ENCODE measurements at regions not wholly inside any gene's neighbourhood (a gene's known extent, or its start where the extent isn't known, plus 50 kb on each side); places are given as distances from the start of the nearest gene placed in this dataset.

DNA sequence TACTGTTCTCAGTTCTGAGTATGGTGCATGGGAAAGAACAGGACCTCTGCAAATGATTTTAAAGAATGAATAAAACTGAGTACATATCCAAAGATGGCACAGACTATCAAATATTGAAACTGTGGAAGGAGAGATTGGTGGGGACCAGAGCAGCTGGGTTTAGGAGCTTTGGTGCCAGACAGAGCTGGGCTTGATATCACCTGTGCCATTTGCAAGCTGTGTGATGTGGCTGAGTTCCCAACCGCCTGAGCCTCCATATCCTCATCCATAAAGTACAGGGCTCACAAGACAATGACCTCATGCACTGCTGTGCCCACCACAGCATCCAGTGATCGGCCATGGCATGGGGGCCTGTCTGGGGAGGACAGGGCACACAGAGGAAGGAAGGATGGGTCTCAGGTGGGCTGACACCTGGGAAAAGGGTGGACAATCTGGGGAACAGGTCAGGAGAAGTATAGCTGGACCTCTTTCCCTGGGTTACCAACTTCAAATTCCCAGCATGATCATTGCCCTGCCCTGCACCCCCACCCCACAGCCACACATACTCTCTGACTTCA lies 83.9 kb upstream of the RAB6C start (continued):
- TF ChIP-seq EWSR1 (IDR thresholded peaks at IDR 0.05; ENCODE audit: borderline replicate concordance, low read depth, partially characterized antibody): no peak
- TF ChIP-seq ZNF551 (CRISPR knock-in tag; IDR thresholded peaks at IDR 0.05): no peak
- TF ChIP-seq, protein P1, sequence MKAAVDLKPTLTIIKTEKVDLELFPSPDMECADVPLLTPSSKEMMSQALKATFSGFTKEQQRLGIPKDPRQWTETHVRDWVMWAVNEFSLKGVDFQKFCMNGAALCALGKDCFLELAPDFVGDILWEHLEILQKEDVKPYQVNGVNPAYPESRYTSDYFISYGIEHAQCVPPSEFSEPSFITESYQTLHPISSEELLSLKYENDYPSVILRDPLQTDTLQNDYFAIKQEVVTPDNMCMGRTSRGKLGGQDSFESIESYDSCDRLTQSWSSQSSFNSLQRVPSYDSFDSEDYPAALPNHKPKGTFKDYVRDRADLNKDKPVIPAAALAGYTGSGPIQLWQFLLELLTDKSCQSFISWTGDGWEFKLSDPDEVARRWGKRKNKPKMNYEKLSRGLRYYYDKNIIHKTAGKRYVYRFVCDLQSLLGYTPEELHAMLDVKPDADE (conservative IDR thresholded peaks at IDR 0.05; ENCODE audit: control insufficient read depth, low read depth, low read length): no peak
- TF ChIP-seq NELFE (IDR thresholded peaks at IDR 0.05; ENCODE audit: insufficient read depth, insufficient read length): no peak
- TF ChIP-seq IRF2 (CRISPR knock-in tag; IDR thresholded peaks at IDR 0.05): no peak
- no peak for TF ChIP-seq CTBP1 (IDR thresholded peaks at IDR 0.05; ENCODE audit: borderline replicate concordance)
- TF ChIP-seq CHD2 (IDR thresholded peaks at IDR 0.05; ENCODE audit: low read depth, low read length): no peak
- TF ChIP-seq CBFB (CRISPR knock-in tag; IDR thresholded peaks at IDR 0.05): no peak
- no peak for TF ChIP-seq HDAC2 (IDR thresholded peaks at IDR 0.05)

DNA sequence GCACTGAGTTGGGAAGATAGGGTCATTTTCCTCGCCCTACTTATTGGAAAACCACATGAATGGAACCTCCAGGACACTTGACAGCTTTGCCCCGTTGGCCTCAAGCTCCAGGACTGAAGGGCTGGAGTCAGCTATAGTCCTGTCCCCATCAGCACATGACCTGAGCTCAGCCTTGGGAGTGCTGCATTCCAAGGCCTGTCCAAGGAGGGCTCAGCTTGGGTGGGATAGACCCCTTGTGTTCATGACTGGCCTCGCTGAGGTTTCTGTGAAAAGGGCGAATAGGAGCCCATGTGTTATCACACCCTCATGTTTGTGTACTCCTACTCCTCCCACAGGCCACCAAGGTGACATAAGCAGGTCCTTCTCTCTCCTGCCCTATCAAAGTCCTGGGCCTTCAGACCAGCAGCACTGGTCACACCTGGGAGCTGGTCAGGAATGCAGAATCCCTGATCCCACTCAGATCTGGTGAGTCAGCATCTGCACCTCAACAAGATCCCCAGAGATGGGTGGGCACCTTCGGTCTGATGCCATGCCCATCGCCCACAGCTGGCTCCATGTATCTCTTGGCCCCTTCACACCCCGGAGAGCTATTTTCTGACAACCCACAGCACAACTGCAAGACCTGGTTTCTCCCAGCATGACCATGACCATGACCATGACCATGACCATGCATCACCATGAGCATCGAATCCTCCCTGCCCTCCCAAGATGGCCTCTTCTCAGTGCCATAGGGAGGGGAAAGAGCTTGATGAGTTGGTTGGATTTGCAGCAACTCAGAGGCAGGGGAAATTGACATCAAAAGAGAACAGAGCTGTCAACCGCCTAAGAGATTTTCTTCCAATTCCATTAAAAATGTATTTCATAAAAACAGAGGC lies 83.0 kb upstream of the RAB6C start:
- CTCF ChIA-PET (ENCODE audit: low intra/inter-chr PET ratio): no interaction called here
- TF ChIP-seq HDAC1 (IDR thresholded peaks at IDR 0.05) (no peak), HNRNPUL1 (IDR thresholded peaks at IDR 0.05; ENCODE audit: low read length) (no peak), PBX2 (CRISPR knock-in tag; IDR thresholded peaks at IDR 0.05; ENCODE audit: low read depth) (no peak), PBX2 (tag; conservative IDR thresholded peaks at IDR 0.05; ENCODE audit: low read depth) (no peak), HDAC3 (IDR thresholded peaks at IDR 0.05; ENCODE audit: borderline replicate concordance, partially characterized antibody) (no peak), NRF1 (conservative IDR thresholded peaks at IDR 0.05 in 1 of 2, IDR thresholded peaks at IDR 0.05 in 1 of 2) (no peak)
- TF ChIP-seq, protein P2, sequence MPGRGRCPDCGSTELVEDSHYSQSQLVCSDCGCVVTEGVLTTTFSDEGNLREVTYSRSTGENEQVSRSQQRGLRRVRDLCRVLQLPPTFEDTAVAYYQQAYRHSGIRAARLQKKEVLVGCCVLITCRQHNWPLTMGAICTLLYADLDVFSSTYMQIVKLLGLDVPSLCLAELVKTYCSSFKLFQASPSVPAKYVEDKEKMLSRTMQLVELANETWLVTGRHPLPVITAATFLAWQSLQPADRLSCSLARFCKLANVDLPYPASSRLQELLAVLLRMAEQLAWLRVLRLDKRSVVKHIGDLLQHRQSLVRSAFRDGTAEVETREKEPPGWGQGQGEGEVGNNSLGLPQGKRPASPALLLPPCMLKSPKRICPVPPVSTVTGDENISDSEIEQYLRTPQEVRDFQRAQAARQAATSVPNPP (IDR thresholded peaks at IDR 0.05; ENCODE audit: borderline replicate concordance, insufficient read depth, insufficient read length): no peak

More for the DNA sequence above, 83.0 kb upstream of the RAB6C start:
- H3K27ac ChIP-seq (ENCODE audit: extremely low read depth, low read depth, low read length): no peak overlapping the region
- H2AFZ ChIP-seq (ENCODE audit: low read depth, low read length): no peak overlapping the region
- no peaks in the 10 kb centered on the region for H3K9me1 ChIP-seq (ENCODE audit: control insufficient read depth, insufficient read depth, low read length)
- intact Hi-C loops (cut with micrococcal nuclease): no loop called here
- H4K20me1 ChIP-seq (replicated peaks; ENCODE audit: control insufficient read depth, insufficient read depth, low read length): no peaks in the 10 kb centered on the region
- no peak for FAIRE-seq
- H3K4me2 ChIP-seq (ENCODE audit: insufficient read depth, low read length): no peak overlapping the region
- H3K9me3 ChIP-seq (replicated peaks; ENCODE audit: control insufficient read depth, insufficient read depth, low read depth, low read length): no peaks in the 10 kb centered on the region
- POLR2A ChIA-PET: interaction anchor here (0.6 kb wide), 1 partner anchor 1571 kb away, joined by 3 read pairs; no protein-coding TSS in a partner anchor
- no peak for DNase-seq (ENCODE audit: extremely low read depth in 1 of 4, low spot score in 3 of 4)
- ATAC-seq: no peak
- in situ Hi-C loops (cut with MboI): no loop called here
- H3K4me1 ChIP-seq (replicated peaks in 1 of 2; ENCODE audit: control insufficient read depth in 2 of 2, insufficient read depth in 2 of 2, low read length in 2 of 2): no peaks in the 10 kb centered on the region
- no TSS peak for BruUV-seq (replicated peaks)
- H3K4me3 ChIP-seq: no peak overlapping the region
- H3K9ac ChIP-seq (ENCODE audit: insufficient read depth in 1 of 2, low read depth in 2 of 2, low read length in 2 of 2): no peak overlapping the region
- no peaks in the 10 kb centered on the region for H3K79me2 ChIP-seq (ENCODE audit: control insufficient read depth, insufficient read depth, low read length)
- peaks cover 0 to 9% of the 10 kb centered on the region in 2 experiments; a peak in 2 of 5 replicates for H3K27me3 ChIP-seq (ENCODE audit: control insufficient read depth in 2 of 2, insufficient read depth in 2 of 2, low read length in 2 of 2)
- WGBS (ENCODE audit: insufficient coverage, low coverage, missing lambda C conversion rate): under 1% methylated on average over 9 of the region's 9 CpGs
- no peaks in the 10 kb centered on the region for H3K36me3 ChIP-seq (ENCODE audit: control insufficient read depth, insufficient read depth, low read length)
